SK-N-SH (cell line): ENCODE measurements at regions not wholly inside any gene's neighbourhood (a gene's known extent, or its start where the extent isn't known, plus 50 kb on each side); places are given as distances from the start of the nearest gene placed in this dataset.

Source experiments
- CTCF ChIA-PET: fragments of 300-600, 350-600 bp; formaldehyde crosslinking; extraction: SDS; loops from one replicate; lab custom pipeline; 2021; lab: Yijun Ruan, JAX
- POLR2A ChIA-PET: fragments of 350-600 bp; sonication (Branson Sonifier 250); formaldehyde crosslinking; extraction: SDS; loops from one replicate; lab custom pipeline; 2020; ENCODE audit warnings: antibody characterized with exemption, inconsistent platforms; lab: Yijun Ruan, JAX
- DNase-seq: peaks from one replicate; pipeline ENCODE4 v3.0.0; 2012
- H2AFZ ChIP-seq: fragments of 200-600 bp; sonication (generic); 2 replicates; pipeline ENCODE4 v1.8.1; 2016; ENCODE audit warnings: antibody characterized with exemption, mild to moderate bottlenecking, low read depth
- H3F3A ChIP-seq: fragments of 200-600 bp; sonication (generic); replicated peaks from 2 replicates; pipeline ENCODE3; 2016; ENCODE audit warnings: antibody characterized with exemption, mild to moderate bottlenecking; ENCODE audit not compliant: insufficient read depth
- H3K27ac ChIP-seq, 2 experiments: fragments of 200-500 bp in 1 of 2; fragments of 200-600 bp in 1 of 2; sonication (Bioruptor generic) in 1 of 2; sonication (generic), shearing (Covaris generic) in 1 of 2; 2 replicates each; pipeline versions ENCODE4 v1.5.1 to v1.6.1; 2014 to 2016; ENCODE audit warnings: low read depth in 2 of 2, inconsistent platforms in 1 of 2, low read length in 1 of 2, mild to moderate bottlenecking in 1 of 2, mixed read lengths in 1 of 2
- H3K27me3 ChIP-seq: fragments of 200-600 bp; sonication (generic), shearing (Covaris generic); 2 replicates; pipeline ENCODE4 v1.6.1; 2016; ENCODE audit warnings: mixed run types; ENCODE audit not compliant: insufficient read depth
- H3K36me3 ChIP-seq, 2 experiments: fragments of 200-500 bp in 1 of 2; fragments of 200-600 bp in 1 of 2; sonication (Bioruptor generic) in 1 of 2; sonication (generic) in 1 of 2; replicated peaks in 1 of 2; 2 replicates each; pipeline versions ENCODE3 to v1.5.1; 2014 to 2016; ENCODE audit warnings: low read length in 1 of 2, mild to moderate bottlenecking in 1 of 2; ENCODE audit not compliant: insufficient read depth in 2 of 2, control insufficient read depth in 1 of 2
- H3K4me1 ChIP-seq, 2 experiments: fragments of 200-500 bp in 1 of 2; fragments of 200-600 bp in 1 of 2; sonication (Bioruptor generic) in 1 of 2; sonication (generic), shearing (Covaris generic) in 1 of 2; 2 replicates each; pipeline versions ENCODE4 v1.5.1 to v1.6.1; 2014 to 2016; ENCODE audit warnings: low read depth in 1 of 2, low read length in 1 of 2, mixed run types in 1 of 2; ENCODE audit not compliant: insufficient read depth in 2 of 2, control insufficient read depth in 1 of 2
- H3K4me2 ChIP-seq: fragments of 200-600 bp; sonication (generic), shearing (Covaris generic); 2 replicates; pipeline ENCODE4 v1.6.1; 2017; ENCODE audit warnings: mixed run types
- H3K4me3 ChIP-seq, 2 experiments: fragments of 200-500 bp in 1 of 2; fragments of 200-600 bp in 1 of 2; sonication (Bioruptor generic) in 1 of 2; sonication (generic), shearing (Covaris generic) in 1 of 2; 2 replicates each; pipeline versions ENCODE4 v1.5.1 to v1.8.1; 2014 to 2016; ENCODE audit warnings: low read depth in 2 of 2, inconsistent platforms in 1 of 2, low read length in 1 of 2, mild to moderate bottlenecking in 1 of 2, mixed read lengths in 1 of 2, moderate library complexity in 1 of 2
- H3K79me2 ChIP-seq: fragments of 200-600 bp; sonication (generic); 2 replicates; pipeline ENCODE4 v1.8.1; 2017; ENCODE audit warnings: mild to moderate bottlenecking; ENCODE audit not compliant: insufficient read depth
- H3K9ac ChIP-seq: fragments of 200-600 bp; sonication (generic); 2 replicates; pipeline ENCODE4 v1.6.1; 2017; ENCODE audit warnings: mixed run types
- H3K9me2 ChIP-seq: fragments of 200-600 bp; sonication (generic); 2 replicates; pipeline ENCODE4 v1.6.1; 2017; ENCODE audit warnings: mixed run types
- H3K9me3 ChIP-seq: fragments of 200-600 bp; sonication (generic); 2 replicates; pipeline ENCODE4 v1.6.1; 2017; ENCODE audit warnings: mixed run types, mild to moderate bottlenecking, moderate library complexity
- H4K20me1 ChIP-seq: fragments of 200-600 bp; sonication (generic); 2 replicates; pipeline ENCODE4 v1.6.1; 2017; ENCODE audit warnings: mild to moderate bottlenecking, mixed run types; ENCODE audit not compliant: insufficient read depth
- CHD2 ChIP-seq: fragments of 150-350 bp; IDR thresholded peaks from 2 replicates; pipeline ENCODE4 v1.6.1; 2018; ENCODE audit warnings: low read length; ENCODE audit not compliant: partially characterized antibody
- EP300 ChIP-seq, 2 experiments: IDR thresholded peaks; 2 replicates each; pipeline versions ENCODE4 v1.4.0 to v1.6.1; 2012; ENCODE audit warnings: borderline replicate concordance in 1 of 2, low read depth in 1 of 2, low read length in 1 of 2
- FOXJ3 ChIP-seq: sonication (generic); formaldehyde crosslinking; IDR thresholded peaks from 2 replicates; pipeline ENCODE4 v1.5.1; 2020; ENCODE audit warnings: mild to moderate bottlenecking, missing genetic modification reagents
- GABPA ChIP-seq: IDR thresholded peaks from 2 replicates; pipeline ENCODE4 v1.4.0; 2012; ENCODE audit warnings: low read depth, mild to moderate bottlenecking
- IRF3 ChIP-seq: fragments of 150-350 bp; IDR thresholded peaks from 2 replicates; pipeline ENCODE4 v1.6.1; 2016; ENCODE audit warnings: mild to moderate bottlenecking, low read depth, low read length
- JUND ChIP-seq: IDR thresholded peaks from 2 replicates; pipeline ENCODE4 v1.4.0; 2012
- NFIC ChIP-seq: IDR thresholded peaks from 2 replicates; pipeline ENCODE4 v1.4.0; 2012; ENCODE audit warnings: borderline replicate concordance
- NRF1 ChIP-seq: IDR thresholded peaks from 2 replicates; pipeline ENCODE4 v1.6.1; 2012; ENCODE audit warnings: low read depth, mild to moderate bottlenecking, low read length
- POLR2AphosphoS5 ChIP-seq: IDR thresholded peaks from 2 replicates; pipeline ENCODE4 v1.6.1; 2012; ENCODE audit warnings: low read depth, low read length
- RAD21 ChIP-seq: IDR thresholded peaks from 2 replicates; pipeline ENCODE4 v1.6.1; 2012; ENCODE audit warnings: mild to moderate bottlenecking, low read length
- RCOR1 ChIP-seq: fragments of 150-350 bp; IDR thresholded peaks from 2 replicates; pipeline ENCODE4 v1.6.1; 2017; ENCODE audit warnings: antibody characterized with exemption, low read length
- REST ChIP-seq: IDR thresholded peaks from 2 replicates; pipeline ENCODE4 v1.6.1; 2012; ENCODE audit warnings: mild to moderate bottlenecking, low read depth, low read length, moderate library complexity
- RFX5 ChIP-seq: IDR thresholded peaks from 2 replicates; pipeline ENCODE4 v1.6.1; 2012; ENCODE audit warnings: mild to moderate bottlenecking, improper control_type of control experiment, low read length
- RXRA ChIP-seq: IDR thresholded peaks from 2 replicates; pipeline ENCODE4 v1.4.0; 2012; ENCODE audit warnings: low read depth, mild to moderate bottlenecking, borderline replicate concordance
- TAF1 ChIP-seq: IDR thresholded peaks from 2 replicates; pipeline ENCODE4 v1.6.1; 2012; ENCODE audit warnings: low read depth, mild to moderate bottlenecking, low read length, moderate library complexity, borderline replicate concordance
- TEAD4 ChIP-seq: IDR thresholded peaks from 2 replicates; pipeline ENCODE4 v1.4.0; 2012; ENCODE audit warnings: mild to moderate bottlenecking, borderline replicate concordance; ENCODE audit not compliant: insufficient read depth
- USF1 ChIP-seq: IDR thresholded peaks from 2 replicates; pipeline ENCODE4 v1.4.0; 2012; ENCODE audit warnings: low read depth, borderline replicate concordance
- YY1 ChIP-seq: IDR thresholded peaks from 2 replicates; pipeline ENCODE4 v1.4.0; 2012; ENCODE audit warnings: low read depth, mild to moderate bottlenecking
- WGBS: methylation state at CpG from one replicate; pipeline ENCODE4 v1.1.6; 2017; ENCODE audit warnings: low lambda C conversion rate; 5-methylcytosine and 5-hydroxymethylcytosine counted together
- TF ChIP-seq, protein P1 (sequence below): fragments of 150-350 bp; IDR thresholded peaks from 2 replicates; pipeline ENCODE4 v1.6.1; 2017; ENCODE audit warnings: antibody characterized with exemption, low read length, low read depth, borderline replicate concordance
- TF ChIP-seq, protein P2 (sequence below): IDR thresholded peaks from 2 replicates; pipeline ENCODE4; 2012

DNA sequence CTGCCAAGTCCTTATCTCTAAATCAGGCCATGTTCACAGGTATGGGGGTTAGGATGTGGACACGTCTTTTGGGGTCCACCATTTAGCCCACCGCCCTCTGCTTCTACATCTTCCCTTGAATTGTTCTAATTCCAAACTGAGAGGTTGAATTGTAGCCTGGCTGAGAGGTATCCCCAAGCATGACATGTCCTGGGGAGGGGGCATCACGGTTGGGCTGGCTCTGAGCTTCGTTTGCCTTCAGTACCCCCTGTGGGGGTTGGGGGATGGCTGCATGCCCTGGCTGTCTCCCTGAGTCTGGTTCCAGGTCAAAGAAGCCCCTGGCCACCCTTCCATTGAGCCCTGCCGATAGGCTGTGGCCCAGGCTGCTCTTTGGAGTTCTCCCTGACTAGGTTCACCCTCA, 204.6 kb downstream of the GLRX3 start:
- no peak for DNase-seq
- no peaks in the 10 kb centered on the region for H3K36me3 ChIP-seq
- H3K27me3 ChIP-seq = no peaks in the 10 kb centered on the region
- no peaks in the 10 kb centered on the region for H3K4me1 ChIP-seq
- no peak overlapping the region for H3K27ac ChIP-seq
- TF ChIP-seq, protein P1, sequence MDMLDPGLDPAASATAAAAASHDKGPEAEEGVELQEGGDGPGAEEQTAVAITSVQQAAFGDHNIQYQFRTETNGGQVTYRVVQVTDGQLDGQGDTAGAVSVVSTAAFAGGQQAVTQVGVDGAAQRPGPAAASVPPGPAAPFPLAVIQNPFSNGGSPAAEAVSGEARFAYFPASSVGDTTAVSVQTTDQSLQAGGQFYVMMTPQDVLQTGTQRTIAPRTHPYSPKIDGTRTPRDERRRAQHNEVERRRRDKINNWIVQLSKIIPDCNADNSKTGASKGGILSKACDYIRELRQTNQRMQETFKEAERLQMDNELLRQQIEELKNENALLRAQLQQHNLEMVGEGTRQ = no peak
- TF ChIP-seq NFIC (no peak), RXRA (no peak), JUND (no peak), FOXJ3 (CRISPR knock-in tag) (no peak), RFX5 (no peak), USF1 (no peak), IRF3 (no peak), TAF1 (no peak), REST (no peak), YY1 (no peak), RAD21 (no peak), GABPA (no peak), POLR2AphosphoS5 (no peak), NRF1 (no peak), RCOR1 (no peak), TEAD4 (no peak), CHD2 (no peak), EP300 (IDR thresholded peaks at IDR 0.05; ENCODE audit: borderline replicate concordance in 1 of 2, low read depth in 1 of 2, low read length in 1 of 2) (no peak)
- TF ChIP-seq, protein P2, sequence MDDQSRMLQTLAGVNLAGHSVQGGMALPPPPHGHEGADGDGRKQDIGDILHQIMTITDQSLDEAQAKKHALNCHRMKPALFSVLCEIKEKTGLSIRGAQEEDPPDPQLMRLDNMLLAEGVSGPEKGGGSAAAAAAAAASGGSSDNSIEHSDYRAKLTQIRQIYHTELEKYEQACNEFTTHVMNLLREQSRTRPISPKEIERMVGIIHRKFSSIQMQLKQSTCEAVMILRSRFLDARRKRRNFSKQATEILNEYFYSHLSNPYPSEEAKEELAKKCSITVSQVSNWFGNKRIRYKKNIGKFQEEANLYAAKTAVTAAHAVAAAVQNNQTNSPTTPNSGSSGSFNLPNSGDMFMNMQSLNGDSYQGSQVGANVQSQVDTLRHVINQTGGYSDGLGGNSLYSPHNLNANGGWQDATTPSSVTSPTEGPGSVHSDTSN = no peak
- H3F3A ChIP-seq = no peaks in the 10 kb centered on the region
- no peaks in the 10 kb centered on the region for H3K9me2 ChIP-seq
- CTCF ChIA-PET = interaction anchor here (0.6 to 2.2 kb wide), 13 partner anchors 9 to 114 kb away, joined by 3 to 13 read pairs (median 3); no protein-coding TSS in a partner anchor
- H4K20me1 ChIP-seq = no peaks in the 10 kb centered on the region
- H2AFZ ChIP-seq = no peak overlapping the region
- no peak overlapping the region for H3K4me3 ChIP-seq
- no peaks in the 10 kb centered on the region for H3K79me2 ChIP-seq
- no peak overlapping the region for H3K9ac ChIP-seq
- H3K4me2 ChIP-seq = no peak overlapping the region
- H3K9me3 ChIP-seq = no peaks in the 10 kb centered on the region
- WGBS = 11% methylated on average over 4 of the region's 5 CpGs
- POLR2A ChIA-PET = no interaction called here
